GM23338 (cell line): ENCODE measurements at regions not wholly inside any gene's neighbourhood (a gene's known extent, or its start where the extent isn't known, plus 50 kb on each side); places are given as distances from the start of the nearest gene placed in this dataset.
A peak's percentile ranks its signal among the peaks of the same experiment; 100 is the strongest.

Experiments used
- ATAC-seq: fragments of 200-7000 bp; cut with Tn5 transposase; 3 replicates; pipeline ENCODE4 v1.9.1; 2020
- DNase-seq: peaks from one replicate; pipeline ENCODE4 v3.0.0-alpha.2; 2015; ENCODE audit warnings: low spot score
- H2AFZ ChIP-seq: fragments of 200-600 bp; sonication (generic); 2 replicates; pipeline ENCODE4 v1.8.0; 2016; ENCODE audit warnings: antibody characterized with exemption, mild to moderate bottlenecking, moderate library complexity
- H3F3A ChIP-seq: fragments of 200-600 bp; sonication (generic); replicated peaks from 2 replicates; pipeline ENCODE4 v1.8.0; 2017; ENCODE audit warnings: antibody characterized with exemption, mixed run types, low read depth
- H3K27ac ChIP-seq: fragments of 200-600 bp; sonication (generic); 2 replicates; pipeline ENCODE4 v1.6.1; 2016; ENCODE audit warnings: low read depth
- H3K27me3 ChIP-seq: fragments of 200-600 bp; sonication (generic); 2 replicates; pipeline ENCODE4 v1.8.0; 2016; ENCODE audit warnings: mild to moderate bottlenecking, mixed run types, moderate library complexity; ENCODE audit not compliant: insufficient read depth
- H3K36me3 ChIP-seq: fragments of 200-600 bp; sonication (generic); 2 replicates; pipeline ENCODE4 v1.8.0; 2016; ENCODE audit warnings: mild to moderate bottlenecking; ENCODE audit not compliant: insufficient read depth
- H3K4me1 ChIP-seq: fragments of 200-600 bp; sonication (generic); 2 replicates; pipeline ENCODE4 v1.8.0; 2016; ENCODE audit warnings: mild to moderate bottlenecking, moderate library complexity; ENCODE audit not compliant: insufficient read depth
- H3K4me2 ChIP-seq: fragments of 200-600 bp; sonication (generic); 2 replicates; pipeline ENCODE4 v1.7.1; 2017; ENCODE audit warnings: mixed run types
- H3K4me3 ChIP-seq: fragments of 200-600 bp; sonication (generic); 2 replicates; pipeline ENCODE4 v1.6.1; 2016; ENCODE audit warnings: mixed run types
- H3K79me2 ChIP-seq: fragments of 200-600 bp; sonication (generic); replicated peaks from 2 replicates; pipeline ENCODE4 v1.8.0; 2017; ENCODE audit warnings: mild to moderate bottlenecking; ENCODE audit not compliant: insufficient read depth
- H3K9me2 ChIP-seq: fragments of 200-600 bp; sonication (generic); 2 replicates; pipeline ENCODE4 v1.8.0; 2017; ENCODE audit not compliant: insufficient read depth
- H4K20me1 ChIP-seq: fragments of 200-600 bp; sonication (generic); replicated peaks from 2 replicates; pipeline ENCODE4 v1.8.0; 2017; ENCODE audit warnings: mild to moderate bottlenecking; ENCODE audit not compliant: insufficient read depth
- H3K27ac Mint-ChIP-seq: 2 replicates; pipeline ENCODE4 v1.8.0; 2020; ENCODE audit warnings: inconsistent platforms, mild to moderate bottlenecking, moderate library complexity, mixed read lengths
- H3K27me3 Mint-ChIP-seq: 3 replicates; pipeline ENCODE4 v1.8.0; 2022; ENCODE audit warnings: low read depth, mild to moderate bottlenecking, moderate library complexity, mixed read lengths, inconsistent platforms; ENCODE audit not compliant: insufficient read depth, poor library complexity
- H3K36me3 Mint-ChIP-seq: 3 replicates; pipeline ENCODE4 v1.8.0; 2021; ENCODE audit warnings: low read depth, mild to moderate bottlenecking, inconsistent platforms, moderate library complexity, mixed read lengths
- H3K4me1 Mint-ChIP-seq: 3 replicates; pipeline ENCODE4 v1.8.0; 2020; ENCODE audit warnings: mild to moderate bottlenecking, inconsistent platforms, mixed read lengths
- H3K4me3 Mint-ChIP-seq: 3 replicates; pipeline ENCODE4 v1.8.0; 2021; ENCODE audit warnings: moderate library complexity, mild to moderate bottlenecking, inconsistent platforms, mixed read lengths
- H3K9me3 Mint-ChIP-seq: 3 replicates; pipeline ENCODE4 v1.8.0; 2020; ENCODE audit warnings: moderate library complexity, mild to moderate bottlenecking, inconsistent platforms, mixed read lengths
- EZH2 ChIP-seq: fragments of 200-600 bp; sonication (generic); IDR thresholded peaks from one replicate; pipeline ENCODE4 v1.8.0; 2017; ENCODE audit warnings: antibody characterized with exemption, mild to moderate bottlenecking, low read depth; ENCODE audit not compliant: unreplicated experiment
- EZH2phosphoT487 ChIP-seq: fragments of 200-600 bp; sonication (generic); IDR thresholded peaks from one replicate; pipeline ENCODE4 v1.8.1; 2018; ENCODE audit warnings: antibody characterized with exemption; ENCODE audit not compliant: unreplicated experiment
- JUNB ChIP-seq: IDR thresholded peaks from one replicate; pipeline ENCODE4 v1.6.1; 2016; ENCODE audit warnings: antibody characterized with exemption; ENCODE audit not compliant: unreplicated experiment
- POLR2AphosphoS5 ChIP-seq: IDR thresholded peaks from 2 replicates; pipeline ENCODE4 v1.6.1; 2016; ENCODE audit warnings: antibody characterized with exemption, low read depth
- REST ChIP-seq: IDR thresholded peaks from one replicate; pipeline ENCODE4 v1.6.1; 2018; ENCODE audit warnings: antibody characterized with exemption; ENCODE audit not compliant: unreplicated experiment
- ZNF114 ChIP-seq: fragments of 250-450 bp; sonication (Bioruptor Pico); IDR thresholded peaks from 2 replicates; pipeline ENCODE4 v1.5.0; 2020; ENCODE audit warnings: mild to moderate bottlenecking, moderate library complexity
- ZNF331 ChIP-seq: fragments of 250-450 bp; sonication (Bioruptor Pico); IDR thresholded peaks from 2 replicates; pipeline ENCODE4 v1.5.0; 2020; ENCODE audit warnings: low read depth, mild to moderate bottlenecking, moderate library complexity
- ZNF462 ChIP-seq: fragments of 250-450 bp; sonication (Bioruptor Pico); IDR thresholded peaks from 2 replicates; pipeline ENCODE4 v1.5.0; 2020; ENCODE audit warnings: mild to moderate bottlenecking, moderate library complexity

GRCh38 chr9:129354498-129354897 is 176.4 kb upstream of the IER5L start (continued):
- TF ChIP-seq REST (no peak), JUNB (no peak), POLR2AphosphoS5 (no peak), EZH2phosphoT487 (no peak)

- Histone ChIP-seq H3K4me2 (no peak overlapping the region), H3K27me3 (no peaks in the 10 kb centered on the region), H2AFZ (no peak overlapping the region), H3K4me1 (peaks cover 8% of the 10 kb centered on the region), H3K27ac (no peak overlapping the region), H3K9me2 (no peaks in the 10 kb centered on the region), H4K20me1 (no peaks in the 10 kb centered on the region), H3F3A (no peaks in the 10 kb centered on the region), H3K79me2 (no peaks in the 10 kb centered on the region), H3K4me3 (no peak overlapping the region), H3K36me3 (no peaks in the 10 kb centered on the region)
- H3K9me3 Mint-ChIP-seq = peaks cover 12% of the 10 kb centered on the region
- H3K4me1 Mint-ChIP-seq = peaks cover 21% of the 10 kb centered on the region
- ATAC-seq (no peak), DNase-seq (no peak)
- H3K4me3 Mint-ChIP-seq = peak overlapping the region; percentile 16; the same call in 1 of the 3 replicates
- no peak overlapping the region for H3K27ac Mint-ChIP-seq
- H3K27me3 Mint-ChIP-seq = peaks cover 10% of the 10 kb centered on the region
- TF ChIP-seq ZNF114 (no peak), EZH2phosphoT487 (no peak), ZNF331 (no peak), ZNF462 (CRISPR knock-in tag) (no peak), POLR2AphosphoS5 (no peak), JUNB (no peak), EZH2 (no peak)
- 0 out of 3 replicates have a peak, but pooled peaks cover 4% of the 10 kb centered on the region for H3K36me3 Mint-ChIP-seq
Observed at GRCh38 chr9:129353697-129354336, 175.8 kb upstream of the IER5L start.
